ENCODE measurements at regions not wholly inside any gene's neighbourhood (a gene's known extent, or its start where the extent isn't known, plus 50 kb on each side); places are given as distances from the start of the nearest gene placed in this dataset.
"Not testable (repeated sequence)": the region's sequence is repeated elsewhere in the genome, so short reads cannot be mapped to it uniquely, and the experiment has no call there.

DNA sequence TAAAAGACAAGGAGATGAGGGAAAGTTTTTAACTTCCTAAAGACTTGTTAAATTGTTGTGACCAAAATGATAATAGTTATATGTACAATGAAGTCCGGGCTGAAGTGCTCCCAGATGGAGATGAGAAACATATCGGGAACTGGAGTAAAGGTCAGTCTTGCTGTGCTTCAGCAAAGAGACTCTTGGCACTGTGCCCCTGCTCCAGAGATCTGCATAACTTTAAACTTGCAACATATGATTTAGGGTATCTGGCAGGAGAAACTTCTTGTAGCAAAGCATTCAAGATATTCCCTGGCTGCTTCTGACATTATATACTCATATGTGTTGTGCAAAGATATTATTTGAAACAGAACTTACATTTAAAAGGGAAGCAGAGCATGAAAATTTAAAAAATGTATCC is 786.6 kb upstream of the SLITRK6 start:
- Mint-ChIP-seq H3K4me1 (ENCODE audit: low read depth) (no peaks in the 10 kb centered on the region), H3K27me3 (ENCODE audit: insufficient read depth) (no peaks in the 10 kb centered on the region), H3K9me3 (peaks cover 44% of the 10 kb centered on the region), H3K27ac (no peak overlapping the region), H3K36me3 (ENCODE audit: low read depth) (no peaks in the 10 kb centered on the region), H3K4me3 (no peak overlapping the region)
- TF ChIP-seq CTCF (IDR thresholded peaks at IDR 0.05) = no peak
- DNase-seq = no peak

DNA sequence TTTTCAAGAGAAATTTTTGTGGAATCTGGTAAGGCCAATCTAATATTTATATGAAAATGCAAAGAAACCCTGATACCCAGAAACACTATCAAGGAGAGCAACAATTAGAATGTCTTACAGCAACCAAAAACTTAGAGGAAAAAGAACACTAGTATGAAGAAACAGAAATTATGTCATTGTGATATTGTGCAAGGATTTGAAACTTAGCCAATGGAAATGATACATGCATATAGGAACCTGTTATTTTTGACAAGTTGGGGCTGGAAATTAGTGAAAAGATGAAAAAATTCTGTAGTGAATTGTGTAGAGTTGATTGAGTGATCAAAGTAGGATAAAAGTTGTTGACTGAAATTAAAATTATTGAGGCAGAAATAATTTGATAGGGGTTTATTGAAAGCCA is 792.6 kb upstream of the SLITRK6 start:
- Mint-ChIP-seq H3K36me3 (ENCODE audit: low read depth) (no peaks in the 10 kb centered on the region; the same call in 1 of the 2 replicates), H3K4me3 (no peak overlapping the region)

GRCh38 chr13:86601351-86601750 is 802.1 kb upstream of the SLITRK6 start:
- no peak overlapping the region for H3K4me3 Mint-ChIP-seq
- no peak for DNase-seq
- no peak overlapping the region for H3K27ac Mint-ChIP-seq
- peaks cover 5% of the 10 kb centered on the region; the same call in 1 of the 2 replicates for H3K36me3 Mint-ChIP-seq (ENCODE audit: low read depth)
- H3K4me1 Mint-ChIP-seq (ENCODE audit: low read depth) = no peaks in the 10 kb centered on the region
- H3K27me3 Mint-ChIP-seq (ENCODE audit: insufficient read depth) = no peaks in the 10 kb centered on the region
- peaks cover 27% of the 10 kb centered on the region for H3K9me3 Mint-ChIP-seq
- TF ChIP-seq CTCF (IDR thresholded peaks at IDR 0.05) = no peak

More for the DNA sequence above, 792.6 kb upstream of the SLITRK6 start:
- no peaks in the 10 kb centered on the region for H3K27me3 Mint-ChIP-seq (ENCODE audit: insufficient read depth)
- H3K9me3 Mint-ChIP-seq = peaks cover 48% of the 10 kb centered on the region
- no peaks in the 10 kb centered on the region for H3K4me1 Mint-ChIP-seq (ENCODE audit: low read depth)
- no peak for TF ChIP-seq CTCF (IDR thresholded peaks at IDR 0.05)
- H3K27ac Mint-ChIP-seq = no peak overlapping the region
- no peak for DNase-seq

- no peak overlapping the region for H3K4me3 Mint-ChIP-seq
- DNase-seq = no peak
- no peaks in the 10 kb centered on the region for H3K4me1 Mint-ChIP-seq (ENCODE audit: low read depth)
- peaks cover 5% of the 10 kb centered on the region; the same call in 1 of the 2 replicates for H3K36me3 Mint-ChIP-seq (ENCODE audit: low read depth)
- H3K27ac Mint-ChIP-seq = no peak overlapping the region
- H3K27me3 Mint-ChIP-seq (ENCODE audit: insufficient read depth) = no peaks in the 10 kb centered on the region
- no peak for TF ChIP-seq CTCF (IDR thresholded peaks at IDR 0.05)
- H3K9me3 Mint-ChIP-seq = peaks cover 26% of the 10 kb centered on the region
Measured at GRCh38 chr13:86606264-86606663, 807.0 kb upstream of the SLITRK6 start.

DNA sequence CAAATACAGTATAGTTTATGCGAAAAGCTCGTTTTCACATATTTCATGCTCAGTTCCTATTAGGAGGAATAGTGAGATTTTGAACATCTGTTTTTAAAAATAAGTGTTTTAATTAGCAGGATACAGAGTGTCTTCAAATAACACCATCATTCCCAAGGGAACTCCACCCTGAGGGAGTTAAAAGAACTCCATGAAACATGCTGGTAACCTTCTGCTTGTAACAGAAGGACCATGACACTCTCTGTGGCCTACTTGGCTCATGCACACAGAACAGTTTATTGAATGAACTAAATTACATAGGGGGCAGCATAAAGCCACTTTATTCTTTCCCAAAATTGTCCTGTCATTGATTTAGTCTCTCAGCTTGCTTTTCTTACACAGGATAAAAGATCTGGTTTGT is 809.5 kb upstream of the SLITRK6 start:
- H3K27me3 Mint-ChIP-seq (ENCODE audit: insufficient read depth) = no peaks in the 10 kb centered on the region
- no peak for TF ChIP-seq CTCF (IDR thresholded peaks at IDR 0.05)
- peaks cover 3% of the 10 kb centered on the region; the same call in 1 of the 2 replicates for H3K36me3 Mint-ChIP-seq (ENCODE audit: low read depth)
- H3K27ac Mint-ChIP-seq = no peak overlapping the region
- no peak overlapping the region for H3K4me3 Mint-ChIP-seq
- H3K4me1 Mint-ChIP-seq (ENCODE audit: low read depth) = no peaks in the 10 kb centered on the region
- peaks cover 41% of the 10 kb centered on the region for H3K9me3 Mint-ChIP-seq
- DNase-seq = no peak

DNA sequence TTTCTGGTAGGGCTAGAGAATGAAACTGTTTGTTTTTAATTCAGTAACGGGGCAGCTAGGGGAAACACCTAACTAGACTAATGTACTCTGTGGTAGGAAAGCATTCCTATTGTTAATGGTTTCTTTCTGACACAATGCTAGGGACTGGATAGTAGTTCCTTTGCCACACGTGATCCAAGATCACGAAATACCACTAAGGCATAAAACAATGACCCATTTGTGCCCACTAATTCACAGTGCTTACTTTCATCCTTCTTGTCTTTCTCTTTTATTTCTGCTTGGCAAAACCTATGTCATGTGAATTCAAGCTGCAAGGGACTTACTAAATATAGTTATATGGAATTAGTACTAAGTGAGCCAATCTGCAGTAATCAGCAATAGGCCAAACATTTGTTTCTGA is 834.1 kb upstream of the SLITRK6 start:
- no peaks in the 10 kb centered on the region for H3K36me3 Mint-ChIP-seq (ENCODE audit: low read depth)
- H3K27ac Mint-ChIP-seq = no peak overlapping the region
- DNase-seq = no peak
- no peaks in the 10 kb centered on the region for H3K4me1 Mint-ChIP-seq (ENCODE audit: low read depth)
- H3K4me3 Mint-ChIP-seq = no peak overlapping the region
- no peaks in the 10 kb centered on the region for H3K27me3 Mint-ChIP-seq (ENCODE audit: insufficient read depth)
- peaks cover 26% of the 10 kb centered on the region for H3K9me3 Mint-ChIP-seq
- TF ChIP-seq CTCF (IDR thresholded peaks at IDR 0.05) = no peak

DNA sequence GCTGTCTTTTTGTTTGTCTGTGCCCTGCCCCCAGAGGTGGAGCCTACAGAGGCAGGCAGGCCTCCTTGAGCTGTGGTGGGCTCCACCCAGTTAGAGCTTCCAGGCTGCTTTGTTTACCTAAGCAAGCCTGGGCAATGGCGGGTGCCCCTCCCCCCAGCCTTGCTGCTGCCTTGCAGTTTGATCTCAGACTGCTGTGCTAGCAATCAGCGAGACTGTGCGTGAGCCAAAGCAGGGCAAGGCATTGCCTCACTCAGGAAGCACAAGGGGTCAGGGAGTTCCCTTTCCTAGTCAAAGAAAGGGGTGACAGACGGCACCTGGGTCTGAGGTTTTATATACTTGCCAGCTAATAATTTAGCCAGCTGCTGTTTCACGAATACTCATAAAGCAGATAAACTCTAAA is 852.0 kb upstream of the SLITRK6 start:
- not testable (repeated sequence) for H3K27me3 Mint-ChIP-seq (ENCODE audit: insufficient read depth); H3K36me3 Mint-ChIP-seq (ENCODE audit: low read depth); H3K4me1 Mint-ChIP-seq (ENCODE audit: low read depth); H3K9me3 Mint-ChIP-seq; DNase-seq; H3K4me3 Mint-ChIP-seq; H3K27ac Mint-ChIP-seq
